ENCODE measurements at regions not wholly inside any gene's neighbourhood (a gene's known extent, or its start where the extent isn't known, plus 50 kb on each side); places are given as distances from the start of the nearest gene placed in this dataset.
A peak's percentile ranks its signal among the peaks of the same experiment; 100 is the strongest.

GRCh38 chr5:18736051-18736398, 1101.8 kb downstream of the TAF11L14 start (continued):
- TF ChIP-seq RAD21 (IDR thresholded peaks at IDR 0.05 in 1 of 2, conservative IDR thresholded peaks at IDR 0.05 in 1 of 2; ENCODE audit: low read depth in 2 of 2, low read length in 2 of 2) (no peak), CHD7 (IDR thresholded peaks at IDR 0.05; ENCODE audit: insufficient replicate concordance, low read length) (peak; percentile 68), BCL11A (IDR thresholded peaks at IDR 0.05; ENCODE audit: low read depth in 2 of 2, low read length in 2 of 2) (no peak), GTF2F1 (IDR thresholded peaks at IDR 0.05; ENCODE audit: borderline replicate concordance, low read depth, low read length) (no peak), NANOG (IDR thresholded peaks at IDR 0.05; ENCODE audit: insufficient read depth, low read depth, low read length, poor library complexity, severe bottlenecking) (peak; percentile 86)

Measured in H1 (cell line).